ENCODE measurements at regions not wholly inside any gene's neighbourhood (a gene's known extent, or its start where the extent isn't known, plus 50 kb on each side); places are given as distances from the start of the nearest gene placed in this dataset.

GRCh38 chr18:78776151-78776550 is 203.5 kb upstream of the SALL3 start:
- DNase-seq: no peak
- WGBS, 2 experiments (ENCODE audit: low coverage in 1 of 2, low lambda C conversion rate in 2 of 2, missing lambda C conversion rate in 2 of 2): 39 to 47% methylated on average over 5 of the region's 5 CpGs
- Histone ChIP-seq H3K9me2 (ENCODE audit: insufficient read depth) (no peaks in the 10 kb centered on the region), H3K79me2 (ENCODE audit: insufficient read depth) (no peaks in the 10 kb centered on the region), H2AFZ (no peak overlapping the region), H3K27me3 (replicated peaks; ENCODE audit: insufficient read depth) (no peaks in the 10 kb centered on the region), H3K4me3 (no peak overlapping the region), H4K20me1 (ENCODE audit: insufficient read depth) (no peaks in the 10 kb centered on the region), H3K9ac (no peak overlapping the region), H3K36me3 (ENCODE audit: low read depth) (no peaks in the 10 kb centered on the region), H3F3A (ENCODE audit: insufficient read depth) (no peaks in the 10 kb centered on the region), H3K4me2 (ENCODE audit: unreplicated experiment) (no peak overlapping the region), H3K4me1 (ENCODE audit: insufficient read depth) (no peaks in the 10 kb centered on the region), H3K27ac (no peak overlapping the region), H3K9me3 (ENCODE audit: low read depth) (no peaks in the 10 kb centered on the region)
- TF ChIP-seq EZH2phosphoT487 (IDR thresholded peaks at IDR 0.05; ENCODE audit: insufficient read depth, low read depth) (no peak), EZH2 (IDR thresholded peaks at IDR 0.05; ENCODE audit: insufficient read depth, poor library complexity, severe bottlenecking) (no peak)
- in situ Hi-C loops (cut with MboI): no loop called here

GRCh38 chr18:78776706-78777285 is 202.8 kb upstream of the SALL3 start:
- Histone ChIP-seq H3K36me3 (ENCODE audit: low read depth) (no peaks in the 10 kb centered on the region), H3K4me1 (ENCODE audit: insufficient read depth) (no peaks in the 10 kb centered on the region), H3K4me2 (ENCODE audit: unreplicated experiment) (no peak overlapping the region), H4K20me1 (ENCODE audit: insufficient read depth) (no peaks in the 10 kb centered on the region), H3F3A (ENCODE audit: insufficient read depth) (no peaks in the 10 kb centered on the region), H3K27ac (no peak overlapping the region), H3K9ac (no peak overlapping the region), H3K9me3 (ENCODE audit: low read depth) (no peaks in the 10 kb centered on the region), H2AFZ (no peak overlapping the region), H3K79me2 (ENCODE audit: insufficient read depth) (no peaks in the 10 kb centered on the region), H3K9me2 (ENCODE audit: insufficient read depth) (no peaks in the 10 kb centered on the region), H3K4me3 (no peak overlapping the region), H3K27me3 (replicated peaks; ENCODE audit: insufficient read depth) (no peaks in the 10 kb centered on the region)
- TF ChIP-seq EZH2phosphoT487 (IDR thresholded peaks at IDR 0.05; ENCODE audit: insufficient read depth, low read depth): no peak
- no peak for TF ChIP-seq EZH2 (IDR thresholded peaks at IDR 0.05; ENCODE audit: insufficient read depth, poor library complexity, severe bottlenecking)
- in situ Hi-C loops (cut with MboI): no loop called here
- 49 to 53% methylated on average over 17 of the region's 17 CpGs for WGBS, 2 experiments (ENCODE audit: low coverage in 1 of 2, low lambda C conversion rate in 2 of 2, missing lambda C conversion rate in 2 of 2)
- no peak for DNase-seq

GRCh38 chr18:78777992-78778391 is 201.6 kb upstream of the SALL3 start:
- no peaks in the 10 kb centered on the region for H3K79me2 ChIP-seq (ENCODE audit: insufficient read depth)
- no peak overlapping the region for H3K4me2 ChIP-seq (ENCODE audit: unreplicated experiment)
- no peaks in the 10 kb centered on the region for H3K9me3 ChIP-seq (ENCODE audit: low read depth)
- H3K27ac ChIP-seq: no peak overlapping the region
- no peaks in the 10 kb centered on the region for H3K4me1 ChIP-seq (ENCODE audit: insufficient read depth)
- no peaks in the 10 kb centered on the region for H4K20me1 ChIP-seq (ENCODE audit: insufficient read depth)
- TF ChIP-seq EZH2phosphoT487 (IDR thresholded peaks at IDR 0.05; ENCODE audit: insufficient read depth, low read depth) (no peak), EZH2 (IDR thresholded peaks at IDR 0.05; ENCODE audit: insufficient read depth, poor library complexity, severe bottlenecking) (no peak)
- H3K9ac ChIP-seq: no peak overlapping the region
- DNase-seq: no peak
- H2AFZ ChIP-seq: no peak overlapping the region
- in situ Hi-C loops (cut with MboI): no loop called here
- H3F3A ChIP-seq (ENCODE audit: insufficient read depth): no peaks in the 10 kb centered on the region
- 41 to 42% methylated on average over 17 of the region's 17 CpGs for whole genome bisulfite sequencing, 2 experiments (ENCODE audit: low coverage in 1 of 2, low lambda C conversion rate in 2 of 2, missing lambda C conversion rate in 2 of 2)
- H3K4me3 ChIP-seq: no peak overlapping the region
- H3K27me3 ChIP-seq (replicated peaks; ENCODE audit: insufficient read depth): no peaks in the 10 kb centered on the region
- H3K9me2 ChIP-seq (ENCODE audit: insufficient read depth): no peaks in the 10 kb centered on the region
- H3K36me3 ChIP-seq (ENCODE audit: low read depth): no peaks in the 10 kb centered on the region

GRCh38 chr18:78778651-78779050 is 201.0 kb upstream of the SALL3 start:
- TF ChIP-seq EZH2phosphoT487 (IDR thresholded peaks at IDR 0.05; ENCODE audit: insufficient read depth, low read depth) (no peak), EZH2 (IDR thresholded peaks at IDR 0.05; ENCODE audit: insufficient read depth, poor library complexity, severe bottlenecking) (no peak)
- no peaks in the 10 kb centered on the region for H3K27me3 ChIP-seq (replicated peaks; ENCODE audit: insufficient read depth)
- H3F3A ChIP-seq (ENCODE audit: insufficient read depth): no peaks in the 10 kb centered on the region
- H3K9me3 ChIP-seq (ENCODE audit: low read depth): no peaks in the 10 kb centered on the region
- H3K9ac ChIP-seq: no peak overlapping the region
- DNase-seq: no peak
- H3K9me2 ChIP-seq (ENCODE audit: insufficient read depth): no peaks in the 10 kb centered on the region
- no peak overlapping the region for H3K27ac ChIP-seq
- H3K4me2 ChIP-seq (ENCODE audit: unreplicated experiment): no peak overlapping the region
- 56 to 64% methylated on average over 15 of the region's 15 CpGs for WGBS, 2 experiments (ENCODE audit: low coverage in 1 of 2, low lambda C conversion rate in 2 of 2, missing lambda C conversion rate in 2 of 2)
- H3K4me3 ChIP-seq: no peak overlapping the region
- H3K4me1 ChIP-seq (ENCODE audit: insufficient read depth): no peaks in the 10 kb centered on the region
- H2AFZ ChIP-seq: no peak overlapping the region
- no peaks in the 10 kb centered on the region for H3K79me2 ChIP-seq (ENCODE audit: insufficient read depth)
- H4K20me1 ChIP-seq (ENCODE audit: insufficient read depth): no peaks in the 10 kb centered on the region
- no peaks in the 10 kb centered on the region for H3K36me3 ChIP-seq (ENCODE audit: low read depth)
- in situ Hi-C loops (cut with MboI): no loop called here
